Activated naive CD4-positive, alpha-beta T cell treated with Interleukin-2 at 50 U/mL for 16 hours (primary cell): ENCODE measurements at regions not wholly inside any gene's neighbourhood (a gene's known extent, or its start where the extent isn't known, plus 50 kb on each side); places are given as distances from the start of the nearest gene placed in this dataset.
"Not testable (repeated sequence)": the region's sequence is repeated elsewhere in the genome, so short reads cannot be mapped to it uniquely, and the experiment has no call there.

Source experiments
- DNase-seq: peaks from one replicate; pipeline ENCODE4 v3.0.0-alpha.2; 2020

GRCh38 chr12:25382311-25383106 is 131.8 kb upstream of the KRAS start:
- DNase-seq = no peak

GRCh38 chr12:25377469-25378177 is 126.9 kb upstream of the KRAS start:
- peak; percentile 24 for DNase-seq

DNA sequence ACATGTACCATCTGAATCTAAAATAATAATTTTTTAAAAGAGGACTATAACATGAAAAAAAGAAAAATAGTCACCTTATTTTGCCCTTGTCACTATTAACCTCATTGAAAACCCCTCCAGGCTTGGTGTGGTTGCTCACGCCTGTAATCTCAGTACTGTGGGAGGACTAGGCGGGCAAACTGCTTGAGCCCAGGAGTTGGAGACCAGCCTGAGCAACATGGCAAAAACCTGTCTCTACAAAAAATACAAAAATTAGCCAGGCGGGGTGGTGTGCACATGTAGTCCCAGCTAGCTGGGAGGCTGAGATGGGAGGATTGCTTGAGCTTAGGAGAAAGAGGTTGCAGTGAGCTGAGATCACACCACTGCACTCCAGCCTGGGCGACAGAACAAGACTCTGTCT is 126.3 kb upstream of the KRAS start:
- no peak for DNase-seq

- no peak for DNase-seq
Measured at GRCh38 chr12:25376407-25376806, 125.7 kb upstream of the KRAS start.

- no peak for DNase-seq
Measured at GRCh38 chr12:25372969-25373817, 122.5 kb upstream of the KRAS start.

- DNase-seq = no peak
Measured at GRCh38 chr12:25372002-25372401, 121.3 kb upstream of the KRAS start.

DNA sequence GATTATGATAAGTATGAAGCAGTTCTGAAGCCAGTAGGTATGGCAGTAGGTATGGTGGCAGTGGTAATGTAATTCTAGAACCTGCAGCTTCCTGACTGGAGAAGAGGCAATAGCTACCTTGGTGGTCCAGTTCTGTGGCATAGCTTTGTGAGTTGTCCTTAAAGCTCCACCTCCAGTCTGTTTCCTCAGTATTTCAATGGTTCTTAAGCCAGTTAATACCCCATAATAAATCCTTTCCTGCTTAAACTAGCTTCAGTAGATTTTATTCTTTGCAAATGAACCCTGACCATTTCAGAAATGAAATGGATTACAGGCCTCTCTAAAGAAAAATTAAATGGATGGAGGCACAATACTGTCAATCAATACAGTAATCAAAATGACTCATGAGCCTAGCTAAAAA is 117.8 kb upstream of the KRAS start:
- DNase-seq = no peak

DNA sequence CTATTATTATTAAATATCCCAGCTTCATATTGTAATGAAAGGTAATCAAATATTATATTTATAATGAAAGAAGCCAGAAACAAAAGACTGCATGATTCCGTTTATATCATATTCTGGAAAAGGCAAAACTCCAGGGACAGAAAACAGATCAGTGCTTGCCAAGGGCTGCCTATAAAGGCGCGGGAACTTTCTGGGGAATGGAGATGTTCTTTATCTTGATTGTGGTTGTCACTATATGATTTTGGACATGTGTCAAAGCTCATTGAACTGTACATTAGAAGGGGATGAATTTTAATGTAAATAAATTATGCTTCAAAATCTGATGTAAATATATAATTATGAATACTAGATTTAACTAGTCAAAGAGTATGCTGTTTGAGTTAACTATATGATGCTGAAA is 115.4 kb upstream of the KRAS start:
- DNase-seq = no peak

DNA sequence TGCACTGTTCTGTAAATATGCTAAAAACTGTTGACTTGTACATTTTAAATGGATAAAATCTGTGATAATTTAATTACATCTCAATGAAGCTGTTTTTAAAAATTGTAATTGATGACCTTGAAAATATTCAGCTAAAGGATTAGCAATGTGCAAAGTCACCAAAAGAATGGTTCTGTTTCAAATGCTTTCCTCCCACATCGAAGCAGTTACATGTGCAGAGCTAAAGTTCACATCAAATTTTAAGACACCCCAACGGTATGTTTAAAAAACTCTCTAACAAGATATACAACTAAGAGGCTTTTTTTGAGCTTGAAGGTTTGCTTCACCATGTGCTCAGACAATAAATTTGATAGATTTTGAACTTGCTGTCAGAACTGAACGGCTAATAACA is 114.6 kb upstream of the KRAS start:
- DNase-seq = no peak

- DNase-seq = peak; percentile 62
Measured at GRCh38 chr12:25364529-25365339, 114.0 kb upstream of the KRAS start.

DNA sequence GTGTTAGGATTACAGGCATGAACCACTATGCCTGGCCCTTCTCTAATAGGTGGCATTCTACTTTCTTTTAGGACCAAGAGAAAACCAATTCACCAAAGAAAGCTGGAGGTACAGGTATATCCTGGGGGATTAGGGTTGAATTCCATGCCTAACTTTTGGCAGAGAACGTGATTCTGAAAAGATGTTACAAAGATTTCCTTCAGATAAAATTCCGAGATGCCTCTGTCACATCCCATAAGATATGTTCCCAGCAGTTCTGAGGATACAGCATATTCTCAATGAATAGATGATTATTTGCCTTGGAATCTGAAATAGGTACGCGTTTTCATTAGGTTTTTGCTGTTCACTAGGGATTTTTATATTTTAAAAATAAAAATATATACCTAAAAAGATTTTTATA is 111.9 kb upstream of the KRAS start:
- no peak for DNase-seq

GRCh38 chr12:25361511-25361910 is 110.8 kb upstream of the KRAS start:
- DNase-seq = no peak

- no peak for DNase-seq
Measured at GRCh38 chr12:25357595-25357994, 106.9 kb upstream of the KRAS start.

DNA sequence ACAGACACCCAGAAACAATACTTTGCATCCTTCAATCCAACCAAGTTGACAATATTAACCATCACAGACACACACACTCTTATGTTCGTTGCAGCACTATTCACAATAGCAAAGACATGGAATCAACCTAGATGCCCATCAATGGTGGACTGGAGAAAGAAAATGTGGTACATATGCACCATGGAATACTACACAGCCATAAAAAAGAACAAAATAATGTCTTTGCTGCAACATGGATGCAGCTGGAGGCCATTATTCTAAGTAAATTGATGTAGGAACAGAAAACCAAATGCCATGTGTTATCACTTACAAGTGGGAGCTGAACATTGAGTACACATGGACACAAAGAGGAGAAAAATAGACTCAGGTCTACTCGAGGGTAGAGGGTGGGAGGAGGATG is 102.2 kb upstream of the KRAS start:
- not testable (repeated sequence) for DNase-seq

DNA sequence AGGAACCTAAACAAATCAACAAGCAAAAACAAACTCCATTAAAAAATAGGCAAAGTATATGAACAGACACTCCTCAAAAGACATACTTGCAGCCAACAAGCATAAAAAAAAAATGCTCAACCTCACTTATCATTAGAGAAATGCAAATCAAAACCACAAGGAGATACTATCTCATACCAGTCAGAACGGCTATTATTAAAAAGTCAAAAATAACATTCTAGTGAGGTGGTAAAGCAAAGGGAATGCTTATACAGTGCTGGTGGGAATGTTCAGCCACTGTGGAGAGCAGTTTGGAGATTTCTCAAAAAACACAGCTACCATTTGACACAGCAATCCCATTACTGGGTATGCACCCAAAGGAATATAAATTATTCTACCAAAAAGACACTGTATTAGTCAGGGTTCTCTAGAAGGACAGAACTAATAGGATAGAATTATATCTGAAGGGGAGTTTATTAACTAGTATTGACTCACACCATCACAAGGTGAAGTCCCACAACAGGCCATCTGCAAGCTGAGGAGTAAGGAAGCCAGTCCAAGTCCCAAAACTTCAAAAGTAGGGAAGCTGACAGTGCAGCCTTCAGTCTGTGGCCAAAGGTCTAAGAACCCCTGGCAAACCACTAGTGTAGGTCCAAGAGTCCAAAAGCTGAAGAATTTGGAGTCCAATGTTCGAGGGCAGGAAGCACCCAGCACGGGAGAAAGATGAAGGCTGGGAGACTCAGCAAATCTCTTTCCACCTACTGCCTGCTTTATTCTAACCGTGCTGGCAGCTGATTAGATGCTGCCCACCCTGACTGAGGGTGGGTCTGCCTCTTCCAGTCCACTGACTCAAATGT is 101.6 kb upstream of the KRAS start:
- DNase-seq = no peak

GRCh38 chr12:25348593-25348895 is 97.8 kb upstream of the KRAS start:
- no peak for DNase-seq

GRCh38 chr12:25347716-25348592 is 97.2 kb upstream of the KRAS start:
- DNase-seq = no peak

DNA sequence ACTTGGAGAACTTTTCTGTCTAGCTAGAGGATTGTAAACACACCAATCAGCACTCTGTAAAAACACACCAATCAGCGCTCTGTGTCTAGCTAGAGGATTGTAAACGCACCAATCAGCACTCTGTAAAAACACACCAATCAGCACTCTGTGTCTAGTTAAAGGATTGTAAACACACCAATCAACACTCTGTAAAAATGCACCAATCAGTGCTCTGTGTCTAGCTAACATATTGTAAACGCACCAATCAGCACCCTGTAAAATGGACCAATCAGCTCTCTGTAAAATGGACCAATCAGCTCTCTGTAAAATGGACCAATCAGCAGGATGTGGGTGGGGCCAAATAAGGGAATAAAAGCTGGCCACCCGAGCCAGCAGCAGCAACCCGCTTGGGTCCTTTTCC is 91.1 kb upstream of the KRAS start:
- not testable (repeated sequence) for DNase-seq

DNA sequence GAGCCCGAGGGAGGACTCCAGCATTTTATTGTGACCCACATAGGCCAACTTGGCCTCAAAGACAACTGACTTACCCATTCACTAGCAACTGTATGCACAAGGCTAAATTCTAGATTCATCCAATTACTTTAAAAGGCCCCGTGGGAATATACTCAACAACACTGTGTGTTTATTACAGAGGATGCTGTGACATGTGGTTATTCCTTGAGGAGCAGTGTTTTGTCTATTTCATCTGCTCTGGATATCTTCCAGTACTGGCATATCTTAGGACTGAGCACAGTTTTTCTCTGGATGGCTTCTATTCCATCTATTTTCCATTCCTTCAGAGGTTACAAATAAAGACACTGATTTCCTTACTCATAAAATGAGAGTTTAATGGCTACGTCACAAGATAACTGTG is 87.2 kb upstream of the KRAS start:
- DNase-seq = no peak

GRCh38 chr12:25332143-25332542 is 81.4 kb upstream of the KRAS start:
- no peak for DNase-seq
